ENCODE measurements at regions not wholly inside any gene's neighbourhood (a gene's known extent, or its start where the extent isn't known, plus 50 kb on each side); places are given as distances from the start of the nearest gene placed in this dataset.

DNA sequence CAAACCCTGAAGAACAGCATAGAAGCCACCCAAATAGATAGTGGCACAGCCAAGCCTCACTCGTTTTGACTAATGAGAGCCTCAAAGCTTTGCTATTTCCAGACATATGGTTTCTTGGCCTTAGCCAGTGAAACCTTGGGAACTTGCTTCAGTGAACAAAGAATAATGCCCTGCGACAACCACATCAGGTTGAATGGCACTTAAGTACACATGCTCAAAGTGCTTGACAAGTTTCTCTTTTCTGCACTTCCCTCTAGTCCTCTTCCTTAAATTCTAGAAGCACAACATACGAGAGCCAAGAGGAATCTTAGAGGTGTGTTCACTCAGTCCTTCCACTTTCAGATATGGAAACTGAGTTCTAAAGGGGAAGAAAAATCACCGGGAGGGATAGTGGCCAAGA is 258.3 kb downstream of the HAUS1 start:
- WGBS, result 89% methylated on average over 4 of the region's 4 CpGs
- Histone ChIP-seq H3K4me1 (ENCODE audit: control insufficient read depth in 4 of 4, insufficient read depth in 4 of 4, low read length in 3 of 4) (no peaks in the 10 kb centered on the region), H3K9me3 (ENCODE audit: control insufficient read depth in 4 of 4, low read length in 3 of 4) (peaks cover 0 to 5% (median 2%) of the 10 kb centered on the region in 4 donors), H3K36me3 (ENCODE audit: control insufficient read depth in 4 of 4, insufficient read depth in 3 of 4, low read depth in 1 of 4, low read length in 3 of 4) (no peaks in the 10 kb centered on the region), H3K9ac (ENCODE audit: low read depth in 1 of 2, low read length in 2 of 2) (no peak overlapping the region), H3K27me3 (ENCODE audit: control insufficient read depth in 4 of 4, insufficient read depth in 4 of 4, low read length in 3 of 4) (no peaks in the 10 kb centered on the region), H3K4me3 (ENCODE audit: low read depth in 1 of 3, low read length in 3 of 3) (no peak overlapping the region), H3K27ac (ENCODE audit: low read depth in 1 of 2, low read length in 2 of 2) (no peak overlapping the region)
- no peak for DNase-seq (ENCODE audit: low spot score)
- TF ChIP-seq EGR1 (IDR thresholded peaks at IDR 0.05; ENCODE audit: low read depth in 2 of 2) (no peak), FOXA2 (IDR thresholded peaks at IDR 0.05) (no peak), RAD21 (IDR thresholded peaks at IDR 0.05) (no peak), SP1 (IDR thresholded peaks at IDR 0.05) (no peak), GABPA (IDR thresholded peaks at IDR 0.05 in 1 of 2, conservative IDR thresholded peaks at IDR 0.05 in 1 of 2) (no peak), RXRA (IDR thresholded peaks at IDR 0.05) (no peak), TAF1 (conservative IDR thresholded peaks at IDR 0.05) (no peak), NR2F2 (IDR thresholded peaks at IDR 0.05) (no peak), JUND (IDR thresholded peaks at IDR 0.05) (no peak), FOXA1 (IDR thresholded peaks at IDR 0.05) (no peak), HNF4G (IDR thresholded peaks at IDR 0.05) (no peak), CTCF (IDR thresholded peaks at IDR 0.05; ENCODE audit: low read depth, low read length, missing input control) (no peak)
- TF ChIP-seq, protein P1, sequence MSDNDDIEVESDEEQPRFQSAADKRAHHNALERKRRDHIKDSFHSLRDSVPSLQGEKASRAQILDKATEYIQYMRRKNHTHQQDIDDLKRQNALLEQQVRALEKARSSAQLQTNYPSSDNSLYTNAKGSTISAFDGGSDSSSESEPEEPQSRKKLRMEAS (IDR thresholded peaks at IDR 0.05), result no peak
- TF ChIP-seq, protein P2, sequence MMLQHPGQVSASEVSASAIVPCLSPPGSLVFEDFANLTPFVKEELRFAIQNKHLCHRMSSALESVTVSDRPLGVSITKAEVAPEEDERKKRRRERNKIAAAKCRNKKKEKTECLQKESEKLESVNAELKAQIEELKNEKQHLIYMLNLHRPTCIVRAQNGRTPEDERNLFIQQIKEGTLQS (IDR thresholded peaks at IDR 0.05), result no peak

GRCh38 chr18:46364048-46364447 is 259.9 kb downstream of the HAUS1 start:
- DNase-seq (ENCODE audit: low spot score), result no peak
- no peaks in the 10 kb centered on the region for H3K36me3 ChIP-seq (ENCODE audit: control insufficient read depth in 4 of 4, insufficient read depth in 3 of 4, low read depth in 1 of 4, low read length in 3 of 4)
- H3K9me3 ChIP-seq (ENCODE audit: control insufficient read depth in 4 of 4, low read length in 3 of 4), result peaks cover 0 to 5% (median 2%) of the 10 kb centered on the region in 4 donors
- WGBS, result 82% methylated on average over 5 of the region's 5 CpGs
- no peak for TF ChIP-seq JUND (IDR thresholded peaks at IDR 0.05)
- TF ChIP-seq, protein P2 (IDR thresholded peaks at IDR 0.05), result no peak
- TF ChIP-seq GABPA (IDR thresholded peaks at IDR 0.05 in 1 of 2, conservative IDR thresholded peaks at IDR 0.05 in 1 of 2), result no peak
- no peak for TF ChIP-seq HNF4A (conservative IDR thresholded peaks at IDR 0.05)
- TF ChIP-seq, protein P3, sequence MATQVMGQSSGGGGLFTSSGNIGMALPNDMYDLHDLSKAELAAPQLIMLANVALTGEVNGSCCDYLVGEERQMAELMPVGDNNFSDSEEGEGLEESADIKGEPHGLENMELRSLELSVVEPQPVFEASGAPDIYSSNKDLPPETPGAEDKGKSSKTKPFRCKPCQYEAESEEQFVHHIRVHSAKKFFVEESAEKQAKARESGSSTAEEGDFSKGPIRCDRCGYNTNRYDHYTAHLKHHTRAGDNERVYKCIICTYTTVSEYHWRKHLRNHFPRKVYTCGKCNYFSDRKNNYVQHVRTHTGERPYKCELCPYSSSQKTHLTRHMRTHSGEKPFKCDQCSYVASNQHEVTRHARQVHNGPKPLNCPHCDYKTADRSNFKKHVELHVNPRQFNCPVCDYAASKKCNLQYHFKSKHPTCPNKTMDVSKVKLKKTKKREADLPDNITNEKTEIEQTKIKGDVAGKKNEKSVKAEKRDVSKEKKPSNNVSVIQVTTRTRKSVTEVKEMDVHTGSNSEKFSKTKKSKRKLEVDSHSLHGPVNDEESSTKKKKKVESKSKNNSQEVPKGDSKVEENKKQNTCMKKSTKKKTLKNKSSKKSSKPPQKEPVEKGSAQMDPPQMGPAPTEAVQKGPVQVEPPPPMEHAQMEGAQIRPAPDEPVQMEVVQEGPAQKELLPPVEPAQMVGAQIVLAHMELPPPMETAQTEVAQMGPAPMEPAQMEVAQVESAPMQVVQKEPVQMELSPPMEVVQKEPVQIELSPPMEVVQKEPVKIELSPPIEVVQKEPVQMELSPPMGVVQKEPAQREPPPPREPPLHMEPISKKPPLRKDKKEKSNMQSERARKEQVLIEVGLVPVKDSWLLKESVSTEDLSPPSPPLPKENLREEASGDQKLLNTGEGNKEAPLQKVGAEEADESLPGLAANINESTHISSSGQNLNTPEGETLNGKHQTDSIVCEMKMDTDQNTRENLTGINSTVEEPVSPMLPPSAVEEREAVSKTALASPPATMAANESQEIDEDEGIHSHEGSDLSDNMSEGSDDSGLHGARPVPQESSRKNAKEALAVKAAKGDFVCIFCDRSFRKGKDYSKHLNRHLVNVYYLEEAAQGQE (IDR thresholded peaks at IDR 0.05), result no peak
- no peak for TF ChIP-seq FOXA1 (IDR thresholded peaks at IDR 0.05)
- no peak for TF ChIP-seq RXRA (IDR thresholded peaks at IDR 0.05)
- TF ChIP-seq, protein P1 (IDR thresholded peaks at IDR 0.05), result no peak
- no peak for TF ChIP-seq YY1 (IDR thresholded peaks at IDR 0.05)
- TF ChIP-seq CTCF (IDR thresholded peaks at IDR 0.05; ENCODE audit: low read depth, low read length, missing input control), result no peak
- TF ChIP-seq FOXA2 (IDR thresholded peaks at IDR 0.05), result no peak
- TF ChIP-seq RAD21 (IDR thresholded peaks at IDR 0.05), result no peak
- no peak overlapping the region for H3K9ac ChIP-seq (ENCODE audit: low read depth in 1 of 2, low read length in 2 of 2)
- H3K27me3 ChIP-seq (ENCODE audit: control insufficient read depth in 4 of 4, insufficient read depth in 4 of 4, low read length in 3 of 4), result no peaks in the 10 kb centered on the region
- no peak overlapping the region for H3K27ac ChIP-seq (ENCODE audit: low read depth in 1 of 2, low read length in 2 of 2)
- H3K4me3 ChIP-seq (ENCODE audit: low read depth in 1 of 3, low read length in 3 of 3), result no peak overlapping the region
- no peaks in the 10 kb centered on the region for H3K4me1 ChIP-seq (ENCODE audit: control insufficient read depth in 4 of 4, insufficient read depth in 4 of 4, low read length in 3 of 4)

Measured in liver (tissue), 8 donors.